ENCODE measurements at regions not wholly inside any gene's neighbourhood (a gene's known extent, or its start where the extent isn't known, plus 50 kb on each side); places are given as distances from the start of the nearest gene placed in this dataset.

DNA sequence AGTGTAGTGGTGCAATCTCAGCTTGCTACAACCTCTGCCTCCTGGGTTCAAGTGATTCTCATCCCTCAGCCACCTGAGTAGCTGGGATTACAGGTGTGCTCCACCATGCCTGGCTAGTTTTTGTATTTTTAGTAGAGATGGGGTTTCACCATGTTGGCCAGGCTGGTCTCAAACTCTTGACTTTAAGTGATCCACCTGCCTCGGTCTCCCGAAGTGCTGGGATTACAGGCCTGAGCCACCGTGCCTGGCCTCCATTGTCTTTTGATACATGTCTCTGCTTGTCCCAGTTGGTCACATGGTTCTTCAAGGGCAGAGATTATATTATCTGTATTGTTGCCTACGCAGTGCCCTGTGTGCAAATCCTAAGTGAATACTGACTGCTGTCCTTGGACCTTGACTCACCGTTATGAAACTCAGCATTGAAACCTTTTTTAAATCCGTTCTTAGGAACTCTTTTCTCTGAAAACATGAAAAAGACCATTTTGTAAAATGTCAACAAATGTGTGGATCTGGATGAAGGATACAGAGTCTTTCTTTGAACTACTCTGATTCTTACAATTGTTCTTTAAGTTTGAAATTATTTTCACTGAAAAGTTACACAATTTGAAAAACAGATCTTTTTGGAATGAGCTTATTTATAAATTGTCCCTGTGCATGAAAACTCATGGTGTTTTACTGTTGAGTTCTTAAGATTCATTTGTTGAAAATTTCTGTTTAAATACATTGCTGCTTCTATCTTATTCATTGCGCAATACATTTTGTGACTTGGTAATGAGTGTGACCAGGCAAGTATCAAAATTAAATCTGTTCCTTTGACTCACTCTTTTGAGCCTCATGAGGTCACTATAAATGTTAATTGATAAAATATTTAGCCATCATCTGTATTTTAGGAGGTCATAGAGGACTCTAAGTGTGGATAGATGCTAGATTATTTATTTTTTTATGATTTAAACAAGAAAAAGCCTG, 293.5 kb downstream of the UTRN start:
- DNase-seq (ENCODE audit: low read depth in 2 of 2) = no peak

DNA sequence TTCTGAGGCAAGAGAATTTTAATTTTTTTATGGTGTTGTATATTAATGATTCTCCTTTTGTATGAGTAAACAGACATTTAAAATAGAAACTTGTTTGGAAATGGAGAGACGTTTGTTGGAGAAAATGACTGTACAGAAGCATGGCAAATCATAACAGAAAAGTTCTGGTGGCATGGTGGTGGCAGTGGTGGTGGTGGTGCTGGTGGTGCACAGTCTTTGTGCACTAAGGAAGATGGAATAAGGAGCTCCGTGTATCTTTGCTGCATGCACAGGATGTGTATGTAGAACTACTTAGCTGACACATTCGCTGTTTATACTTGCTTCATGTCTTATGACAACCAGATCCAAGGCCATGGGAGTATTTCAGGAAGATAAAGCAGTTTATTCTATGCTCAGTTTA, 294.9 kb downstream of the UTRN start:
- no peak for DNase-seq (ENCODE audit: low read depth in 2 of 2)

DNA sequence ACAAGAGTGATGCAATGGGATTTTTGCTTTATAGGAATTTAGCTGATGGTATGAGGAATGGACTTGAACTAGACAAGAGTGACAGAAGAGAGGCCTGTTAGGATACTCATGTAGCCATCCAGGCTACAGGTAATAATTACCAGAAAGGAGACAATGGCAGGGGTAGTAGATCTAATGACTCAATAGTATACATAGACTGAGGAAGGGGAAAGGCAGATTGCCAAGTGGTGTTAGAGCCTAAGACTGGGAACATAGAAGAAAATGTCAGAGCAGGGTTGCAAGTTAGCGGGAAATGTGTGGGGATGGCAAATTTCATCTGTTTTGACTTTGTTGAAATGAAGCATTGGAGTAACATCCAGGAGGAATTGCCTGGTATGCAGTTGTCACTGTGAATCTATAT, 295.6 kb downstream of the UTRN start:
- peak; percentile 20 to 54 for DNase-seq (ENCODE audit: low read depth in 2 of 2)

DNA sequence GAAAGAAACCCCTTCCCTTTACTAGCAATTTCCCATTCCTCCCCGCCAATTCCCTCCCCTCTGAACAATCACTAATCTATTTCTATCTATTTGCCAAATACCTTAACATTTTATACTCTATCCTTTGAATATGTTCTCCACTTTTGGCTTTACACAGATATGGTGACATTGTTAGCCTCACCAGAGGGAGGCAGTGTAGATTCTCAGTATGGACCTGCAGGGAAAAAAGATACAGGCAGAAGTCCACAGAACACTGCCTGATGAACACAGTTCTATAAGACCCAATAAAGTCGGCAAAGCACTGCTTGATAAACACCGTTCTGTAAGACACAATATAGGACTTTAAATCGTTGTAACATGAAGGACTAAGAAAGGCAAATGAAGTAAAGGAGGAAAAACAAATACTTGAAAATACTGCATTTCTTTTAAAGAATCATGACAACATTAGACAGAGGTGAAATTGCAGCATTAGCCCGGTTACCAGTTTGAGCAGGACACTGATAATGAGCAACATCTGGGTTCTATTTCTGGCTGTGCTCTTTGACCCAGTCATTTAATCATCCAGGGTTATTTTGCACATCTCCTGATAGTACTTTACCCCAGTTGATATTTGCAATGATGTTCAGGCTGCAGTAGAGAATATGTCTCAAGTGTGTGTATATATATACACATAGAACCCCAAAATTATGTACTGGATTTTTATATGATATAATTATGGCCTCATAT, 296.8 kb downstream of the UTRN start:
- DNase-seq (ENCODE audit: low read depth in 2 of 2) = peak; percentile 45 to 48

DNA sequence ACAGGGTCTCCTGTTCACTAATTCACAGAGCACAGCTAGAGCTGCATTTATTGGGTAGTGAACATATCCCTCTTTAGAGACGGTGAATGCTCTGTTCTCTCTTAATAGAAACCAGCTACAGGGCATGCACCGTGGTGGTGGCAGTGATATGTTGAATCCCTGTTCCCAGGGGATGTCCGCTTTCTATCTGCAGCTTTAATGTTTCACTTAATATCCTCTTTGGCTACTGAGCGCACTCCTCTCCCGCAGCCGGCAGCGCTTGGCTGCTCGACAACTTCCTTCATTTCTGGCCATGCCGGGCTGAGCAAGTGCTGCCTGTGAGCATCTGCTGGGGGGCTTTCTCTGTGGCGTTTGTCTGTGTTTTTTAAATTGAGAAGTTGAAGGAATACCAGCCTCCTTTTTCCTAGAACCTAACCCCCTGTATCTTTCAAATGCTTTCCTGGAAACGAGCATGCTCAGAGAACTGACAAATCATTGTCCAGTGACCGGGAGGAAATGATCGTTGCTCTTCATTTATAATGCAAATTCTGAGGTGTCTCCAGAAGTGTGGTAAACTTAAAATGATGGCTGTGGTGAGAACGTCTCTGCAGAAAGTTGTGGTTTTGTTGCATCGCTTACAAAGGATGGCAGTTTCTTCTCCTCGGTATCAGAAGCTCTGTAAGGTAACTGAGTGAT, 297.9 kb downstream of the UTRN start:
- DNase-seq (ENCODE audit: low read depth in 2 of 2) = peak; percentile 41 to 50

DNA sequence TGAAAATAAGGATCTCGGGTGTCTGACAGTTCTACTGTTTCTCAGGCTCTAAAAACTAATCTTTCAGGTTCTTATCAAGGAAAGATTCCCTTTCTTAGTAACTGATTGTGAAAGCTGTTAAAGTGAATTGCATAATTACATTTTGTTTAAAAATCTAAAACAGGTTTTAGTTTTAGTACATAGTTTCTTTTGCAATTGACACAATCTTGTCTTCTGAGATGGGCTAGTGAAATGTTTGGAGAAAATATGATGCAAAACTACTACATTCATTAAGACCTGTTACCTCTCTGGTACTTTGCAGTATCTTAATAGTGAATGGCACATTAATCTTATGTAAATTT, 298.4 kb downstream of the UTRN start:
- no peak for DNase-seq (ENCODE audit: low read depth in 2 of 2)

DNA sequence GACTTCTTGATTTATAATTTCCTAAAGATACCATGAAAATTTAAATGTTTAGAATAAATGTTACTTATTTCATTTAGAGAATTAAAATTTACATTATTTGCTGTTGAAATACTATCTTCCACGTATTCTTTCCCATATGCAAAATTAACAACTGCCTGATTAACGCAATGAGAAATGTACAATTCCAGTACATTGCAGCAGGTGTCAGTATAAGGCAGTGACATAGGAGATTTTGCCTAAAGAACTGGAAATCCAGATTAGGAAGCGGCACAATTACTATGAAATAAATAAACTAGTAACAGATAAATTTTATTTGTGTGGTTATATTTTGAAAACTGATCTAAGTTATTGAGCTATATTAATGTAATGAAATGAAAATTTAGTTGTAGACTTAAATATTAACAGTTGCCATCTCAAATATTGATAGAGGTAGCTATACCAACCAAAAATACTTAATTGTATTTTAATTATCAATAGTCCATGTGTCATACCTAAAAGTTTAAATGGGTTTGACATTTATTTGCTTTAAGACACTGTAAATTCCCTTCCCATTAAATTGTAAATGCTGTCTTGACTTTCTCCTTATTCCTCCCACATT, 300.2 kb downstream of the UTRN start:
- DNase-seq (ENCODE audit: low read depth in 2 of 2) = peak; percentile 33 to 59

DNA sequence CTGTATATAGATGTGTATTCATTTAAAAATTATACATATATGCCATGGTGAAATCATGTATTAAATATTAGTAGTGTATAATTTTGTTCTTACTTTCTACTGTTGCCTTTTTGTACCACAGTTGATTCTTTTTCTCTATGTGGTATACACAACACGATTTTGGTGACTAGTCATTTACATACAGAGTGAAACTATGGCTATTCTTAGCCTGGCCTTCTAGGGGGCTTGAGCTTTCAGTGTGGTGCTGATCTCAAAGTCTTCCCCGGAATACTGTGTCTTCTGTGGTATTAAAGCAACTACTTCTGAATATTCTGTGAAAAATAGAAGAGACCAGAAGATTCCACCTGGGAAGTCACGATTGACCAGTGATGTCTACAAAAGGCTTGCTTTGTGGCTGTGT, 301.9 kb downstream of the UTRN start:
- no peak for DNase-seq (ENCODE audit: low read depth in 2 of 2)

DNA sequence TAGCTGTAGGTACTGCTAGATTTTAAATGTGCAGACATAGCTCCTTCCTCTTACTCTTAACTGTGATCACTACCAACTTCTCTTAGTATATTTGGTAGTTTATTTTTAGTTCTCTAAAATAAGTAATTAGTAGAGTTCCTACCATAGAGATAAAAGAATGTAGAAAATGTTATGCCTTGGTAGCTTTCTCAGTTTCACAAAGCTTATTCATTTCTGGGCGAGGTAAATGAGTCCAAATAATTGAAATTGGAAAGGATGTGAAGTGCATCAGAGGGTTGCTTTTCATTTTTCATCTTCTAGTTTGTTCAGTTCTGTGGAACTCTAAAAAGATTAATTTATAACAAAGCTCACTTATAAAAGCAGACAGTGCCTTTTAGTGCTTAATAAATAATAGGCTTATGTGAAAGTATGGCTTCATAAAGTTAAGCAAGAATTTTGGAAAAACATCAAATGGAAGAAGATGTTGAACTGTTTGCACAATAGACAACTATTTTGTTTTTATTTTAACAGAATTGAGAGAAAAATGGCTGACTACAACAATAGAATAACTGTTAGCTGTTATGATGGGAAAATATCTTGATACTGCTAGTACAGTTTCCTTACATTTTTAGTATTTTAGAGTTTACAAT, 303.7 kb downstream of the UTRN start:
- no peak for DNase-seq (ENCODE audit: low read depth in 2 of 2)

DNA sequence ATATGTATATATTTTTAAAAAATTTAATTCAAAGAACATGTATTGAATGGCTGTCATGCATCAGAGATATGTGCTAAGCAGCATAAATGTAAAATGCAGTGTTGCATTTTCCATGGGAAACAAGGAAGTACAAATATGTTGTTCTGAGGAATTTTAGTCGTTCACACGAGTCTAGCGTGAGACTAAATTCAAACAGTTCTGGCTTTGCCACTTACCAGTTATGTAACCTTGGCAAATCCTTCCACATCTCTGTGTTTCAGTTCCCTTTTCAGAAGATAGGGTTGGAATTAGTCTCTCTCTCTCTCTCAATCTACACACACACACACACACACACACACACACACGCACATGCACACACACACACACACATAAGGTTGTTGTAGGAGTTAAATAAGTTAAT, 305.4 kb downstream of the UTRN start:
- peak in 1 of 2 donors; percentile 31 for DNase-seq (ENCODE audit: low read depth in 2 of 2)

DNA sequence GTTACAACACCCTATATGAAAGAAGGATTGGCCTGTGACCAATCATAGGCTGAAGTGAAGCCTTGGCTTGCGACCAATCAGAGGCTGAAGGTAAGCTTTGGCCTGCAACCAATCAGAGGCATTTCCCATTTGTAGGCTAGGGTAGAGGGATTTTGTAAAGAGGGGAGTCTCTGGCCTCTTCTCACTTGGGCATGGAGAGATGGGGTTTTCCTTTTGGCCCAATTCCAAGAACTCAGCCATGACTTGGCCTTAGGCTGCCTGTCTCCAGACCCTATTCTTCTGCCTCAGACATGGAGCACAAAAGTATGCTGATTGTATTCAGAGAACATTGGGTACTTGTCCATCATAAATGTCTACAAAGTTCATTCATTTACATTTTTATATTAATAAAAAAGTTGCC, 308.3 kb downstream of the UTRN start:
- DNase-seq (ENCODE audit: low read depth in 2 of 2) = no peak

DNA sequence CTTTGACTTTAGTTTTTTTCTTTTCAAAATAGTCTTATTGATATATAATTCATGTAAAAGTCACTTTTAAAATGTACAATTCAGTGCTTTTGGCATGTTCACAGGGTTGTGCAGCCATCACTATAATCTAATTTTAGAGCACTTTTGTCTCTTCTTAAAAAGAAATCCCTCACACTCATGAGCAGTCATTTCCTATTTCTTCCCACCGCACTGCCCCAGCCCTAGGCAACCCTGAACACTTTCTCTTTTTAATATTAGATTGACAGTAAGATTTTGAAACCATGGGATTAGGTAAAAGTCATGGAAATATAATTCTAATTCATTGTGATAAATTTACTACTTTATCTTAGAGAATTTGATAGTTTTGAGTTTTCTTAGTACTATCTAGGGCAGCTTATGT, 309.4 kb downstream of the UTRN start:
- peak in 1 of 2 donors; percentile 12 for DNase-seq (ENCODE audit: low read depth in 2 of 2)

DNA sequence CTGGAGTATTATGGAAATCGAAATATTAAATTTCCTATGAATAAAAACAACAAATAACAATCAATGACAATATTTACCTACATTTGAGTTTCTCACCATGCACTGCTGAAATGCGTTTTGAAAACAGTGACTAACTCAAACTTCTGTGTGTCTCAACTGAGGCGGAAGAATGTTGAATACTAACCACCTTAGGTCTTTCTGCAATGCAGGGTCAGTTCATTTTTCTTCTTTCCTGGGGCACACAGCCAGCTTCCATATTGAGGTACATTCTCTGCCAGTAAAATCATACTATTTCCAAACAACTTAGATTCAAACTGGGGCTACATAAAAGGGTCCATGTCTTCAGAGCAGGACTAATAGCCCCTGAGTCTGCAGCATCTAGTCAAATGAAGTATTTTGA, 310.1 kb downstream of the UTRN start:
- no peak for DNase-seq (ENCODE audit: low read depth in 2 of 2)

DNA sequence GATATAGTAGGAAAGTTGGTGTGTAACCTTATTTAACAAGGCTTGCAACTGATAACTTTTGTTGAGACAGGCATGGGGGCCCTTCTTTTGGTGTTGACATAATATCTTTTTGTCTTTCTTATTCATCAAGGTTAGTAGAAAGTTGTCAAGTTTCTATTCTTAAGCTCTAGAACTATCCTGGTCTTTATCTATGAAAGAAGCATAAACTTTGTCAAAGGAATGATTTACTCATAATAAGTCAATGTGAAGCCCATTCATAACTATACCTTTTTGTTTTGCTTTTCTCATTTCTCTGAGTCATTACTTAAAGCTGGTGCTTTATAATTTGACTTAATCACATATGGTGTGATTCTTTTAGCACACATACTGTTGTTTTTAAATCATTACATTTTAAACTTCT, 312.4 kb downstream of the UTRN start:
- no peak for DNase-seq (ENCODE audit: low read depth in 2 of 2)

DNA sequence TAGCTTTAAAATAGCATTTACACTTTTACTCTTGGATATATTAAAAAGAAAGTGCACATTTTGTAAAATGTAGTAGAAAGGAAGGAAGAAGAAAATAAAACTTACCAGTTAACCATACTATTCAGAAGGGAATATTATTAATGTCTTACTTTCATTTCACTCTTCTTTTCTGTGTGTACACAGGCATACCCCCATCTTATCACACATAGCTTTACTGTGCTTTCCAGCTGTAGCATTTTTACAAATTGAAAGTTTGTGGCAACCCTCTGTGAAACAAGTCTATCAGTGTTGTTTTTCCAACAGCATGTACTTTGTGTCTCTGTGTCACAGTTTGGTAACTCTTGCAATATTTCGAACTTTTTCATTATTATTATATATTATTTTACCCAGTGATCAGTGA, 314.5 kb downstream of the UTRN start:
- no peak for DNase-seq (ENCODE audit: low read depth in 2 of 2)

DNA sequence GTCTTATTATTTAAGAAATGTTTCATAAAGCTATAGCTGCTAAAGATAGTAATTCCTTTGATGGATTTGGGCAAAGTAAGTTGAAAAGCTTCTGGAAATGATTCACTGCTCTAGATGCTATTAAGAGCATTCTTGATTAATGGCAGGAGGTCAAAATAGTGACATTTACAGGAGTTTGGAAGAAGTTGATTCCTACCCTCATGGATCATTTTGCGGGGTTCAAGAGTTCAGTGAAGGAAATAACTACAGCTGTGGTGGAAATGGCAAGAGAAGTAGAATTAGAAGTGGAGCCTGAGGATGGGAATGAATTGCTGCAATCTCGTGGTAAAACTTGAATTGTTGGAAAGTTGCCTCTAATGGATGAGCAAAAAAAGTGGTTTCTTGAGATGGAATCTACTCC, 316.1 kb downstream of the UTRN start:
- DNase-seq (ENCODE audit: low read depth in 2 of 2) = peak in 1 of 2 donors; percentile 11

DNA sequence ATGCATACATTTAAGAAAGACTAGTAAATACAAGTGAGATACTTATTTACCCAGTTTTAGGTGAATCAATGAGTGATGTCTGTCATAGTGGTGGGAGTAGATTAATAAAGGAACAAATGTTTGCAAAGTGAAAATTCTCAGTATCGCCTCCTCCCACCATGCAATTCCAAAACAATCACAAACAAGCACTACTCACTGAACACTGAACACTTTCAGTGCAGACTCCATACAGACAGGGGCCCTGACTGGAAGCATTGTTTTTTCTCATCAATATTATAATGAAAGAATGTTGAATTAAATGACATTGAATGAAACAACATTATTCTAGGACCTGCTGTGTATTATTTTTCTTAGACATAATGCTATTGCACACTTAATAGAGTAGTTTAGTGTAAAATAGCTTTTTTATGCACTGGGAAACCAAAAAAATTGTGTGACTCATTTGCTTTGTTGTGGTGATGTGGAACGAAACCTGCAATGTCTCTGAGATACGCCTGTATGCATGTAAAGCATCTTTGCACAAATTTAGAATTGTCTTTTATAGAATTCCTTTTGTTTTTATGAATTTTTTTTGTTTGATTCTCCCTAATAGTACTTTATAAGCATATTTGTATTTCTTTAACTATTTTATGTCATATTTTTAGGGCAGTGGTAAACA, 317.5 kb downstream of the UTRN start:
- no peak for DNase-seq (ENCODE audit: low read depth in 2 of 2)

DNA sequence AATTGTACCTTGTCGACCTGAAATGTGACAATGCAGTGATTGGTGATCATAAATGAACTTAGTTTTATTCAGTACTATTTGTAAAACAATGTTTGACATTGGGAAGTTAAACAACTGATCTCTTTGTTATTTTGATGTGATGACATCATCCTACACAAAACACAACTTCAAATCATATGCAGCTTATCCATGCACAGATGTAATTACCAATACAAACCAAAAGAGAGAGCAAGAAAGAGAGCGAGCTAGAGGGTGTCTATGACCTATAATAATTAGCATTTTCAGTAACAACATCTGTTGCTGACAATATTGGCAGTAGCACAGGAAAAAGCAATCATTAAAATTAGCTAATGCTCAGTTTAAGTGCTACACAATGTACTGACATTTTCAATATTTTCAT, 320.9 kb downstream of the UTRN start:
- no peak for DNase-seq (ENCODE audit: low read depth in 2 of 2)

DNA sequence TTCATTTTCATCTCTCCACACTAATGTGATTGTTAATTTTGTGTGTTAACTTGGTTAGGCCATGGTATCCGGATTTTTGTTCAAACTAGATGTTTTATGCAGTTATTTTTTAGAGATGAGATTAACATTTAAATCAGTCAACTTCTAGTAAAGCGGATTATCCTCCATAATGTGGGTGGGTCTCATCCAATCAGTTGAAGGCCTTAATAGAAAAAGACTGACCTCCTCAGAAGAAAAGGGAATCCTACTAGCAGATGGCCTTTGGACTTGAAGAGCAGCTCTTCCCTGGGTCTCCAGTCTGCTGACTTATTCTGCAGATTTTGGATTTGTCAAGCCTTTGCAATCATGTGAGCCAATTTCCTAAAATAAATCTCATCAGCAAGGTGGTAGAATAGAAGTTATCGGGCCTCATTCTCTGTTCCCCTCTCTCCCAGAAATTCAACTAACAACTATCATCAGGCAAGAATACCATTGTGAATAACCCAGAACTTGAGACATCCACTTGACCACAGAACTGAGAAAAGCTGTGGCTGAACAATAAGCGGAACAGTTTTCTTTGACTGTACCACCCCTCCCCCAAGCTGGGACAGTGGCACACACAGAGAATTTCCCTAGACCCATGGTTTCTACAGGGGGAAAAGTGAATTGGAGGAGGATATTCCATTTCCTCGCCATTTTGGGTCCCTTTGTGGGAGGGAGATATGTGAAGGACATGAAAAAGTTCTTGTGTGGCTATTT, 323.0 kb downstream of the UTRN start:
- DNase-seq (ENCODE audit: low read depth in 2 of 2) = no peak

DNA sequence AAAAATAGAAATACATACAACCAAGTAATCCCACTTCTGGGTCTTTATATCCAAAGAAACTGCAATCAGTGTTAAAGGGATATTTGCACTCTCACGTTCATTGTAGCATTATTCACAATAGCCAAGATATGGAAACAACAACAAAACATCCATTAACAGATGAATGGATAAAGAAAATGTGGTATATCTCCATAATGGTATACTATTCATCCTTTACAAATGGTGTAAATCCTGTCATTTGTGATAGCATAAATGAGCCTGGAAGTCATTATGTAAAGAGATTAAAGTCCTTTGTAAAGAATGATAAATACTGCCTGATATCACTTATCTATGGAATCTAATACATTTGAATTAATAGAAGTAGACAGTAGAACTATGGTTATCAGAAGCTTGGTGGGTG, 327.7 kb downstream of the UTRN start:
- no peak for DNase-seq (ENCODE audit: low read depth in 2 of 2)
